ENCODE measurements at regions not wholly inside any gene's neighbourhood (a gene's known extent, or its start where the extent isn't known, plus 50 kb on each side); places are given as distances from the start of the nearest gene placed in this dataset.

DNA sequence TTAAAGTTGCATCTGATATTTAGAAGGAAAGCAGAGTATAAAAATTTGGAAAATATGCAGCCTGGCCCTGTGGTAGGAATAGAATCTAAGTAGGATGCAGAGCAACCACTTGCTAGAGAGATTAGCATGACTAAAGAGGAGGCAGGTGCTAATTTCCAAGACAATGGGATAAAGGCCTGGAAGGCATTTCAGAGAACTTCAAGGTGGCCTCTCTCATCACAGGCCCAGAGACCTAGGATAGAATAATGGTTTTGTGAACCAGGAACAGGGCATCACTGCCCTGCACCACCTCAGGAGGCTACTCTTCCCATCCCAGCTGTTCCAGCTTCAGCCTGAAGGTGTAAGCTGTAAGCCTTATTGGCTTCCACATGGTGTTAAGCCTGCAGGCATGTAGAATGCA, 621.7 kb upstream of the HS3ST1 start (continued):
- TF ChIP-seq, protein P1, sequence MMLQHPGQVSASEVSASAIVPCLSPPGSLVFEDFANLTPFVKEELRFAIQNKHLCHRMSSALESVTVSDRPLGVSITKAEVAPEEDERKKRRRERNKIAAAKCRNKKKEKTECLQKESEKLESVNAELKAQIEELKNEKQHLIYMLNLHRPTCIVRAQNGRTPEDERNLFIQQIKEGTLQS (IDR thresholded peaks at IDR 0.05; ENCODE audit: insufficient read depth, low read depth, low read length), result no peak
- no peak for TF ChIP-seq POLR2A (IDR thresholded peaks at IDR 0.05; ENCODE audit: control extremely low read depth in 1 of 2, low read depth in 2 of 2, low read length in 2 of 2)
- no peak for TF ChIP-seq KDM5A (IDR thresholded peaks at IDR 0.05; ENCODE audit: low read length)
- no peak for TF ChIP-seq E2F6 (IDR thresholded peaks at IDR 0.05)
- TF ChIP-seq RAD21 (IDR thresholded peaks at IDR 0.05 in 1 of 2, conservative IDR thresholded peaks at IDR 0.05 in 1 of 2; ENCODE audit: low read depth in 2 of 2, low read length in 2 of 2), result peak in 1 of 2 experiments; percentile 7; a peak in 1 of 4 replicates
- peak; percentile 45 for TF ChIP-seq TEAD4 (IDR thresholded peaks at IDR 0.05; ENCODE audit: low read depth, low read length)
- TF ChIP-seq YY1 (IDR thresholded peaks at IDR 0.05; ENCODE audit: low read depth, low read length), result peak; percentile 60; the same call in 1 of the 2 replicates
